ENCODE measurements at regions not wholly inside any gene's neighbourhood (a gene's known extent, or its start where the extent isn't known, plus 50 kb on each side); places are given as distances from the start of the nearest gene placed in this dataset.

DNA sequence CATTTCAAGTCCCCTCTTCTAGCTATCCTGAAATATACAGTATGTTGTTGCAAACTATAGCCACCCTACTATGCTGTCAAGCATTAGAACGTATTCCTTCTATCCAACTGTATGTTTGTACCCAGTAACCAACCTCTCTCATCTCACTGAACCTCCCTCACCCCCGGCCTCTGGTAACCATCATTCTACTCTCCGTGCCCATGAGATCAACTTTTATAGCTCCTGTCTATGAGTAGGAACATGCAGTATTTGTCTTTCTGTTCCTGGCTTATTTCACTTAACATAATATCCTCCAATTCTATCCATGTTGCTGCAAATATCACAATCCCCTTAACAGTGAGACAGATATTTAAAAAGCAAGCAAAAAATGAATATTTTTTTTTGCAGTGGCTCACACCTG, 196.9 kb downstream of the PAX1 start:
- in situ Hi-C loops (cut with HindIII; ENCODE audit: low sequenced_read_pairs) = no loop called here

- in situ Hi-C loops (cut with HindIII; ENCODE audit: low sequenced_read_pairs) = no loop called here
Observed at GRCh38 chr20:21901470-21902275, 196.2 kb downstream of the PAX1 start.

GRCh38 chr20:21900431-21900830, 195.0 kb downstream of the PAX1 start:
- in situ Hi-C loops (cut with HindIII; ENCODE audit: low sequenced_read_pairs) = no loop called here

DNA sequence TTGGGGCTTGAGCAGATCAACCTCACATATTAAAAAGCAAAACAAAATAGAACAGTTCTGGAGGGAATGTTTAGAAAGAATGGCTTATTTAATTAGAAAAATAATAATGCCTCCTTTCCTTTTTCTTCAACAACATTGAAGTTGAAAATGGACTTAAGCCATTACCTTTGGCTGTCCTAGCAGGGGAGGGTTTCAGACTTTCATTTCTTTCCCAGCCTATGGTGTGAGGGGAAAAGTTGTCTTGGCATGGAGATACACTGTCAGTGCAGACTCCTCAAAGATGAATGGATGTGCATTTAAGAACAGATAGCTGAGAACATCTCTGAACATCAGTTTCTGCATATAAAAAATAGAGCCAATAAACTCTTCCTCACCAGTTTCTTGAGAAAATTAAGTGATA, 169.5 kb downstream of the PAX1 start:
- in situ Hi-C loops (cut with HindIII; ENCODE audit: low sequenced_read_pairs) = no loop called here

DNA sequence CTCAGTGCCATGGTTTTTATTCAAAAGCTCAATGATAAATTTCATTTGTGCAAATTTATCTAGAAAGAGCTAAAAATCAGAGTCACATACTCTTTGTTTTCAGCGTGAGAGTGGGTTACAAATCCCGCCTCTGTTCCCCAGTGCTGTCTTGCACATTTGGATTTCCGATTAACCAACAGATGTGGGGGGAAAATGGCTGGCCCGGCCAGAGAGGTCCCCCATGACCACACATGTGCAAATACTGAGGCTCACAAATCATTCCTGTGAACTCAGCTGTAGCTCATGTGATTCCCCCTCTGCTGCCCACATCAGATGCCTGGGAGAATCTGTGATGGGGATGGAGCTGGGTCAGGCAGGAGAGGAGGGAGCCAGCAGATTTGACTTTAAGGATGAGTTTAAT, 168.7 kb downstream of the PAX1 start:
- in situ Hi-C loops (cut with HindIII; ENCODE audit: low sequenced_read_pairs) = no loop called here

DNA sequence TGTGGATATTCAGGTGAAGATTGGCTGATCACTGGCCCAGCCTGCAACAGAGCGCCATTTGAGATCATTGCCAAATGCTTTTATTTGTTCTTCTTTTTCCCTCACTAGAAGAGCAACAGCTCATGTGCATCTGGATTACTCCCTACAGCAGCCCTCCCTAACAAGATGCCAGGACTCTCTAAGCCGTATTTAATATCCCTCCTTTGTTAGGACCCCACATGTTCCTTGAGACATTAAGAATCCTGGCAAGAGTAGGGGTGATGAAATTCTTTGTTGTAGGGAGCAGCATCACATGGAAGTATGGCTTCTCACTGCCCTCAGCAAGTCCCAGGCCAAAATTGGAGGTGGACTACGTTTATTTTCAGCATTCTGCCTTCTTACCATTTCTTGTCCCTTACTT, 167.8 kb downstream of the PAX1 start:
- in situ Hi-C loops (cut with HindIII; ENCODE audit: low sequenced_read_pairs) = no loop called here

GRCh38 chr20:21867811-21868210, 162.3 kb downstream of the PAX1 start:
- in situ Hi-C loops (cut with HindIII; ENCODE audit: low sequenced_read_pairs) = no loop called here

DNA sequence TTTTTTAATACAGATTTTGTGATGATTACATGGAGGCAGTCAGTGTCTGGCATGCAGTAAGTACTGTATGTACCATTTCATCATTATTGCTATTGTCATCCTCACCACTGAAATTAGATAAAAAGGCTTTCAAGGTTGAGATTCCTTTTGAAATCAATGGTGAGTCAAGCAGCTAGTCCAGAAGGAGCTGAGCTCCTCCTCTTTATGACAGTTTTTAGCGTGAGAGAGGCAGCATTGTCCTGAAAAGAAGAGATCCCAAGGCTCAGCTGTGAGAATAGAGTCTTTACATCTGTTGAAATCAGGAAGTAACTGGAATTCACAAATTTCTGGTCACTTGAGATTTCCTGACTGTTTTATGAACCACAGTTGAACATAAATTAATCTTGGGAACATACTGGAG, 161.9 kb downstream of the PAX1 start:
- in situ Hi-C loops (cut with HindIII; ENCODE audit: low sequenced_read_pairs) = no loop called here

- in situ Hi-C loops (cut with HindIII; ENCODE audit: low sequenced_read_pairs) = no loop called here
Observed at GRCh38 chr20:21862956-21863355, 157.5 kb downstream of the PAX1 start.

DNA sequence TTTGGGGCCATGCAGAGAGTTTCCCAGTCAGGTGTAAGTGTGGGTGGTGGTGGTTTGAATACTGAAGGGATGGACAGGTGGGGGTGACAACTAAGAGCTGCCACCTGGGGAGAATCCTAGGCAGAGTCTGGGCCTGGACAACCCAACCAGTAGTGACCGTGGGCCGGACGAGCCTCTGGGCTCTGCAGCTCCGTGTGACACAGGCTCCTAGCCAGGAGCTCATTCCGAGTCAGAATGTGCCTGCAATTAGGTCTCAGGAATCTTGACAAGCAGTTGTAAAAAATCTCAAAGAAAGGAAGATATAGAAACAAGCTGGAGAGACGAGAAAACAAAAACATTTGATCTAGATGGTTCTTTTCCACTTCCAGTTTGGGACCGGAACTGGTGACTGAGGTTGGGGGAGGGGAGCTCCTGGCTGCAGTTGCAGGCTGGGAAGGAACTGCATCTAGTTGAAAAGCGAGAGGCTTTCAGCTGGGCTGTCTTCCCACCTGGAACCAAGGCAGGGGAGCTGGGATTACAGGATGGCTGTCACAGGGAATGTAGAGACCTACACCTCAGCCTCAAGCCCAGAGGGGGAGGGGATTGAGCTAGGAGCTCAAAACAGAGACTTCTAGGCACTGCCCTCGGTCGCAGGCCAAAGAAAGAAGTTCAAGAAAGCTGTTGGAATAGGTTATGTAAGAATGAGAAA, 156.9 kb downstream of the PAX1 start:
- in situ Hi-C loops (cut with HindIII; ENCODE audit: low sequenced_read_pairs) = no loop called here

GRCh38 chr20:21840991-21841390, 135.5 kb downstream of the PAX1 start:
- in situ Hi-C loops (cut with HindIII; ENCODE audit: low sequenced_read_pairs) = no loop called here

- in situ Hi-C loops (cut with HindIII; ENCODE audit: low sequenced_read_pairs) = loop anchor here (5.0 kb wide), 1 partner anchor 88 kb away; no protein-coding TSS in a partner anchor
Observed at GRCh38 chr20:21839982-21840381, 134.5 kb downstream of the PAX1 start.

DNA sequence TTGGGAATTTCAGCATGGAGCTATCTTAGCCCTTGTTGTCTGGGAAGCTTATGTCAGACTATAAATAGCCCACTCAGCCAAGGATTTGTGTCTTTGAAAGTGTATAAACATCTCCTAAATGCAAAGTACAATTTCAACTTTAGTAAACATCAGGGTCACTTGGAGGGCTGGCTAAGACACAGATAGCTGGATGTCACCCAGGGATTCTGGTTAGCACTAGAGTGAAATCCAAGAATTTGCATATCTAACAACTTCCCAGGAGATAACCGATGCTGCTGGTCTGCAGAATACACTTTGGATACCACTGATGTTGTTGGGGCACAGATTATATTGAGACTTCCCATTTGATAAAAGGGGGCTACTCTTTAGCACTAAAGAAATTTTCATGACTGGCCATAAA, 130.9 kb downstream of the PAX1 start:
- in situ Hi-C loops (cut with HindIII; ENCODE audit: low sequenced_read_pairs) = loop anchor here (5.0 kb wide), 1 partner anchor 84 kb away; no protein-coding TSS in a partner anchor

GRCh38 chr20:21835042-21835441, 129.6 kb downstream of the PAX1 start:
- in situ Hi-C loops (cut with HindIII; ENCODE audit: low sequenced_read_pairs) = loop anchor here (5.0 kb wide), 1 partner anchor 83 kb away; no protein-coding TSS in a partner anchor

DNA sequence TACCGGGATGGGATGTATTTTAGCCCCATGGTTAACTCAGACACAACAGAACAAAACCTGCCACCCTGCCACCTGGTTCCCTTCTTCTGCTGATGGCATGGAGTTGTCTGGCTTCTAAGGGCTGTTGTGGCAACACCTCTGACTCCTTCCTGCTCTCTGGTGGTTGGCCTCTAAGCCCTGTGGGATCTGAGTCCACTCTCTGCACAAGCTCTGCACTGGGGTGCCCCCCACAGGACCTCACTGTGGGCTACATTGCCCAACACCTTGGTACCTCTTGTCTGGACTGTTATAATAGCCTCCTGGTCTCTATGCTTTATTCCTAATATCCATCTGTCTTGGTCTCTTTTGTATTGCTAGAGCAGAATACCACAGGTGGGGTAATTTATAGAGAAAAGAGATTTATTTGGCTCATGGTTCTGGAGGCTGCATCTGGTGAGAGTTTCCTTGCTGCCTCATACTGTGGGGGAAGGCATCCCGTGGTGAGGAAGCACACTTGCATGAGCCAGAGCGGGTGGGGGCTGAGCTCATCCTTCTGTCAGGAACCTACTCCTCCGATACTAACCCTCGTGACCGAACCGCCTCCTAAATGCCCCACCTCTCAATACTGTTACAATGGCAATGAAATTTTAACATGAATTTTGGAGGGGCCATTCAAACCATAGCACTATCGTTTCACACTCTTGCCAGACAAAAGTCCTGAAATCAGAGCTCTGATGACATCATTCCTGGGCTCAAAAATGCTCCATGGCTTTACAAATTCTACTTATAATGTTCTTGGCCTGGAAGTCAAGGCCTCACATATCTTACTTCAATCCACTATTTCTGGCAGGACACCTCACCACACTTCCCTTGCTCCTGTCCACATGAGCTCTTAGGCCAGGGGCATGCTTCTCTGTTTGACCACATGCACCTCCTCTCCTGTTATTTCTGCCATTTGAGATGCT, 127.2 kb downstream of the PAX1 start:
- in situ Hi-C loops (cut with HindIII; ENCODE audit: low sequenced_read_pairs) = no loop called here

DNA sequence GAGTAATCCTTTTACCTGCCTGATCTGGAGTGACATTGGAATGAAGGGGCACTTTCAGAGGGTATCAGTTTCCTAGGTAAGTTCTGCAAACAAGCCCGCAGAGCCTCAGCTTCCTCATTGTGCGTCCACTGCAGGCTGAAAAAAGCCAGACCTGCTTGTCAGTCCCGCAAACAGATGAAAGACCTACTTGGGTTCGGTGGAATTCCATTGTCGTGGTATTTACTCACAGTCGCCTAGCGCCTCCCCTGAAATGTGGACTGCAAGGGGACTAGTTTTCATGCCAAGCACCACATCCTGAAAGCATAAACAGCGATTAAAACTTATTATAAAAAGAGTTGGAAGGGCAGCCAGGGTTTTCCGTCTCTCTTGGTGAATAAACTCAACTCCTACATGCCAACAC, 121.5 kb downstream of the PAX1 start:
- in situ Hi-C loops (cut with HindIII; ENCODE audit: low sequenced_read_pairs) = no loop called here

DNA sequence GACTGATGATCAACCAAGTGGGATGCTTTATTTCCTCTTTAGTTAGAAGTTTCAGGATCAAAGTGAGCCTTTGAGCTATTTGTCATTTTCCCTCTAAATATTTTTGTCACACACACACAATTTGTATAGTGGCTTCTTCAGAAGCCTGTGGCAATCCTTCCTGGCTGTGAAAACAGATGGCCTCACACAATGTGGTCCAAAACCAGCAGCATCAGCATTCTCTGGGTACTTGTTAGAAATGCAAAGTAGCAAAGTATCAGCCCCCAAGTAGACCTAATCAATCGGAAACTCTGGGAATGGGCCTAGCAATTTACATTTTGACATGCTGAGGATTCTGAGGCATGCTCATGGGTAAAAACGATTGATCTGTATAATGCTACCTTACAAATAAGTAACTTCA, 115.9 kb downstream of the PAX1 start:
- in situ Hi-C loops (cut with HindIII; ENCODE audit: low sequenced_read_pairs) = no loop called here

- in situ Hi-C loops (cut with HindIII; ENCODE audit: low sequenced_read_pairs) = no loop called here
Observed at GRCh38 chr20:21820688-21821087, 115.2 kb downstream of the PAX1 start.

DNA sequence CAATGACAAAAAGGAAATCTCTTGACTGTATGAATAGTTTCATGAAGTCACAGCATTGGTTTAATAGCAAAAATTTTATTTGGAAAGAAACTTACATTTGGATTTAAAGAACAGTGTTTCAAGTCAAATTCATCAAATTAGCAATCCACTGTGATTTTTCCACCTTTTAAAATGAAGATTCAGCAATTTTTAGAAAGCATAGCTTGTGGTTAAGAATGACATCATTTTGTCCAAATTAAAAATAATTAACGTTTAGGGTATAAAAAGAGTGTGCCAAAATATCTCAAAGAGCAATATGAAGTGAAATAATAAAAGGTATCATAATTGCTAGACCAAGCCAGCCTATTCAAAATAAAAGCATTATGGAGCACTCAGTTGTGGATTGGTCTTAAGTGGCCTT, 114.6 kb downstream of the PAX1 start:
- in situ Hi-C loops (cut with HindIII; ENCODE audit: low sequenced_read_pairs) = no loop called here

DNA sequence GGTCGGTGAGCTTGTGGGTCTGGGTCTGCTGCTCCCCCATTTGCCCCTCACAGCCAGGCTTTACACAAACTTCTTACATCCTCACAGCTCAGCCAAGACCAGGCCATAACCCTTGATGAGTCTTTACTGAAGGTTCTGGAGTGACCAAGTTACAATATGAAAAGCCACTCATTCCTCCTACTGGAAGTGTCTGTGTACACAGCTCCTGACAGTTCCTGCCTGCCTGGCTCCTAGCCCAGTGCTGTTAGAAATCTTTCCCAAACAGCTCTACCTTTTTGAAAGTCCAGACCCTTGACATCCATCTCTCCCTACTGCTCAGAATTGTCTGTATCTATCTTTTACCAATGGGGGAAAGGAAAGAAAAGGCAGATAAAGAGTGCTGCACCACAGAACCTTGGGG, 106.9 kb downstream of the PAX1 start:
- in situ Hi-C loops (cut with HindIII; ENCODE audit: low sequenced_read_pairs) = no loop called here

DNA sequence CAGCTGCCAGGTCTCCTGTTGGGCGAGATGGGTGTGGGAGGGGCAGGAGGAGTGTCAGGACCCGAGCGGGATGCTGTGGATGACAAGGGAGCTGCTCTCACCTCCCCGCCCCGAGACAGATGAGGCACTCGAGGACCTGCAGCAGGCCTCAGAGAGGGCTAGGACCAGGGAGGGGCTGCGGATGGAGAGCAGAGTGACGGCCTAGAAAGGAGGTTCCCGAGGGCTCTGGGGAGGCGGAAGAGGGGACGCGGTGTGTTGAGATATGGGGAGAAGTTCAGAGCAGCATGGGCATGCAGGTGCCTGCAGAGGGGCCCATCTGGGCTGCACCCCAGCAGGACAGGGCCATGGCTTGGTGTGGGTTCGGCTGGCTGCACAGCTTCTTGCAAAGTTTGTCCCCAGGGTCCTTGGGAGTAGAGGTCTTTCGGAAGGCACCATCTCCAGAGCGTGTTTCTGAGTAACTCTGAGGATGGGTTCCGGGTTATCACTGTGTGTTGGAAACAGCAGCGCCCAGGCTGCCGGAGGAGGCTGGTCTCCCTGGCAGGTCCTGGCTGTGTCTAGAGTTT, 104.6 kb downstream of the PAX1 start:
- in situ Hi-C loops (cut with HindIII; ENCODE audit: low sequenced_read_pairs) = no loop called here

All from endothelial cell of hepatic sinusoid (primary cell).